ENCODE measurements at regions not wholly inside any gene's neighbourhood (a gene's known extent, or its start where the extent isn't known, plus 50 kb on each side); places are given as distances from the start of the nearest gene placed in this dataset.

DNA sequence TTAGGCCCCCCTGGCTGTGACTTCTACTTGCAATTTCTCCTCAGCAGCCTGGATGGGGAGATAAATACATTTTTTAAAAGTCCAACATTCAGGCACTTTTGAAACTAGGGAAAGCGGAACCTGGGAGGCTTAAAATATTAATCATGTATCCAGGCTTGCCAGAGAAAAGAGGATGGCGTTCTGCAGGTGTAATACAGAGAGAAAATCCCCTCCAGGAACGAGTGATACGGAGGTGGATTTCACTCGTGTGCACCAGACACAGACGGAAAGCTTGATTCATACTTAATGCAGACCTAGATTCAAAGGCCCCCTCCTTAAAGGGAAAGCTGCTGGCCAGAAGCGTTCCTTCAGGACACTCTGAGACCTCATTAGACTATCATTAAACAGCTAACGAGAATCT, 354.0 kb upstream of the BOD1L1 start:
- no peaks in the 10 kb centered on the region for H3K27me3 ChIP-seq (ENCODE audit: control insufficient read depth, low read length)
- H3K9me2 ChIP-seq (replicated peaks; ENCODE audit: control insufficient read depth, low read length) = no peaks in the 10 kb centered on the region
- no peak overlapping the region for H3K4me2 ChIP-seq (ENCODE audit: low read length)
- no peaks in the 10 kb centered on the region for H4K20me1 ChIP-seq (ENCODE audit: control insufficient read depth, insufficient read depth, low read depth, low read length)
- H3F3A ChIP-seq (ENCODE audit: control insufficient read depth, insufficient read depth) = no peaks in the 10 kb centered on the region
- no peak overlapping the region for H3K4me3 ChIP-seq (ENCODE audit: low read length)
- TF ChIP-seq, protein P1, sequence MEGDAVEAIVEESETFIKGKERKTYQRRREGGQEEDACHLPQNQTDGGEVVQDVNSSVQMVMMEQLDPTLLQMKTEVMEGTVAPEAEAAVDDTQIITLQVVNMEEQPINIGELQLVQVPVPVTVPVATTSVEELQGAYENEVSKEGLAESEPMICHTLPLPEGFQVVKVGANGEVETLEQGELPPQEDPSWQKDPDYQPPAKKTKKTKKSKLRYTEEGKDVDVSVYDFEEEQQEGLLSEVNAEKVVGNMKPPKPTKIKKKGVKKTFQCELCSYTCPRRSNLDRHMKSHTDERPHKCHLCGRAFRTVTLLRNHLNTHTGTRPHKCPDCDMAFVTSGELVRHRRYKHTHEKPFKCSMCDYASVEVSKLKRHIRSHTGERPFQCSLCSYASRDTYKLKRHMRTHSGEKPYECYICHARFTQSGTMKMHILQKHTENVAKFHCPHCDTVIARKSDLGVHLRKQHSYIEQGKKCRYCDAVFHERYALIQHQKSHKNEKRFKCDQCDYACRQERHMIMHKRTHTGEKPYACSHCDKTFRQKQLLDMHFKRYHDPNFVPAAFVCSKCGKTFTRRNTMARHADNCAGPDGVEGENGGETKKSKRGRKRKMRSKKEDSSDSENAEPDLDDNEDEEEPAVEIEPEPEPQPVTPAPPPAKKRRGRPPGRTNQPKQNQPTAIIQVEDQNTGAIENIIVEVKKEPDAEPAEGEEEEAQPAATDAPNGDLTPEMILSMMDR (IDR thresholded peaks at IDR 0.05; ENCODE audit: low read depth, low read length, poor library complexity, severe bottlenecking) = no peak
- TF ChIP-seq EZH2phosphoT487 (IDR thresholded peaks at IDR 0.05; ENCODE audit: borderline replicate concordance, low read length) = no peak
- no peaks in the 10 kb centered on the region for H3K79me2 ChIP-seq (ENCODE audit: control insufficient read depth, low read length)
- no peaks in the 10 kb centered on the region for H3K36me3 ChIP-seq (ENCODE audit: control insufficient read depth, low read length)
- H3K9me3 ChIP-seq (ENCODE audit: control insufficient read depth, insufficient read depth, low read length) = no peaks in the 10 kb centered on the region
- H3K27ac ChIP-seq (ENCODE audit: low read depth, low read length) = no peak overlapping the region
- H3K4me1 ChIP-seq (ENCODE audit: control insufficient read depth, low read length) = no peaks in the 10 kb centered on the region

DNA sequence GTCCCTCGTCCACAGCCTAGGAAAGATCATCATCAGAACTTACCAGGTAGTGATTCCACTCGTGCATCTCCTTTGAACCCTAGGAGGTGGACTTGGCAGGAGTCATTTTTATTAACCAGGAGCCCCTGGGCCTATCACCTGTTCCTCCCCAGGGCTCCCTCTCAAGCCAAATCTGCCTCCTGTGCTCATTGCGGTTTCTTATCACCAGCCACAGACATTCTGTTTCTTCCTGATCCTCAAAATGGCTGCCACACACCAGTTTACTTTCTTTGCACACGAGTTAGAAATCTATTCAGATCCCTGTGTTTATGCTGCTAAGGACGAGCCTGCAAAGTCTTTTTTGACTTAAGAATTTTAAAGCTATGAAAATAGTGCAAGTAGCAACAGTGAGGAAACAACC, 354.5 kb upstream of the BOD1L1 start:
- no peaks in the 10 kb centered on the region for H3K9me2 ChIP-seq (replicated peaks; ENCODE audit: control insufficient read depth, low read length)
- H3K27ac ChIP-seq (ENCODE audit: low read depth, low read length) = no peak overlapping the region
- no peaks in the 10 kb centered on the region for H3K36me3 ChIP-seq (ENCODE audit: control insufficient read depth, low read length)
- H3K9me3 ChIP-seq (ENCODE audit: control insufficient read depth, insufficient read depth, low read length) = no peaks in the 10 kb centered on the region
- H4K20me1 ChIP-seq (ENCODE audit: control insufficient read depth, insufficient read depth, low read depth, low read length) = no peaks in the 10 kb centered on the region
- no peak overlapping the region for H3K4me2 ChIP-seq (ENCODE audit: low read length)
- TF ChIP-seq, protein P1 (IDR thresholded peaks at IDR 0.05; ENCODE audit: low read depth, low read length, poor library complexity, severe bottlenecking) = no peak
- no peak for TF ChIP-seq EZH2phosphoT487 (IDR thresholded peaks at IDR 0.05; ENCODE audit: borderline replicate concordance, low read length)
- H3K79me2 ChIP-seq (ENCODE audit: control insufficient read depth, low read length) = no peaks in the 10 kb centered on the region
- H3K27me3 ChIP-seq (ENCODE audit: control insufficient read depth, low read length) = no peaks in the 10 kb centered on the region
- H3K4me3 ChIP-seq (ENCODE audit: low read length) = no peak overlapping the region
- H3K4me1 ChIP-seq (ENCODE audit: control insufficient read depth, low read length) = no peaks in the 10 kb centered on the region
- H3F3A ChIP-seq (ENCODE audit: control insufficient read depth, insufficient read depth) = no peaks in the 10 kb centered on the region

- Histone ChIP-seq H3K27me3 (ENCODE audit: control insufficient read depth, low read length) (no peaks in the 10 kb centered on the region), H3K9me2 (replicated peaks; ENCODE audit: control insufficient read depth, low read length) (no peaks in the 10 kb centered on the region), H4K20me1 (ENCODE audit: control insufficient read depth, insufficient read depth, low read depth, low read length) (no peaks in the 10 kb centered on the region), H3K27ac (ENCODE audit: low read depth, low read length) (no peak overlapping the region), H3K9me3 (ENCODE audit: control insufficient read depth, insufficient read depth, low read length) (no peaks in the 10 kb centered on the region), H3F3A (ENCODE audit: control insufficient read depth, insufficient read depth) (no peaks in the 10 kb centered on the region), H3K4me3 (ENCODE audit: low read length) (no peak overlapping the region), H3K4me1 (ENCODE audit: control insufficient read depth, low read length) (no peaks in the 10 kb centered on the region), H3K36me3 (ENCODE audit: control insufficient read depth, low read length) (no peaks in the 10 kb centered on the region), H3K4me2 (ENCODE audit: low read length) (no peak overlapping the region), H3K79me2 (ENCODE audit: control insufficient read depth, low read length) (no peaks in the 10 kb centered on the region)
- TF ChIP-seq, protein P1 (IDR thresholded peaks at IDR 0.05; ENCODE audit: low read depth, low read length, poor library complexity, severe bottlenecking) = no peak
- TF ChIP-seq EZH2phosphoT487 (IDR thresholded peaks at IDR 0.05; ENCODE audit: borderline replicate concordance, low read length) = no peak
Observed at GRCh38 chr4:13983189-13983790, 355.8 kb upstream of the BOD1L1 start.

Data from DOHH2 (cell line).